ENCODE measurements at regions not wholly inside any gene's neighbourhood (a gene's known extent, or its start where the extent isn't known, plus 50 kb on each side); places are given as distances from the start of the nearest gene placed in this dataset.

- H3K27ac ChIP-seq = no peak overlapping the region
- DNase-seq = no peak
- no peaks in the 10 kb centered on the region for H3K9me3 ChIP-seq
- no peak overlapping the region for H3K4me3 ChIP-seq
- no peaks in the 10 kb centered on the region for H3K36me3 ChIP-seq
- no peaks in the 10 kb centered on the region for H3K4me1 ChIP-seq
- no peak for TF ChIP-seq CTCF (IDR thresholded peaks at IDR 0.05)
- TF ChIP-seq POLR2A (IDR thresholded peaks at IDR 0.05) = no peak
- no peaks in the 10 kb centered on the region for H3K27me3 ChIP-seq
Observed at GRCh38 chr1:181990728-181991127, 70.8 kb downstream of the ZNF648 start.

DNA sequence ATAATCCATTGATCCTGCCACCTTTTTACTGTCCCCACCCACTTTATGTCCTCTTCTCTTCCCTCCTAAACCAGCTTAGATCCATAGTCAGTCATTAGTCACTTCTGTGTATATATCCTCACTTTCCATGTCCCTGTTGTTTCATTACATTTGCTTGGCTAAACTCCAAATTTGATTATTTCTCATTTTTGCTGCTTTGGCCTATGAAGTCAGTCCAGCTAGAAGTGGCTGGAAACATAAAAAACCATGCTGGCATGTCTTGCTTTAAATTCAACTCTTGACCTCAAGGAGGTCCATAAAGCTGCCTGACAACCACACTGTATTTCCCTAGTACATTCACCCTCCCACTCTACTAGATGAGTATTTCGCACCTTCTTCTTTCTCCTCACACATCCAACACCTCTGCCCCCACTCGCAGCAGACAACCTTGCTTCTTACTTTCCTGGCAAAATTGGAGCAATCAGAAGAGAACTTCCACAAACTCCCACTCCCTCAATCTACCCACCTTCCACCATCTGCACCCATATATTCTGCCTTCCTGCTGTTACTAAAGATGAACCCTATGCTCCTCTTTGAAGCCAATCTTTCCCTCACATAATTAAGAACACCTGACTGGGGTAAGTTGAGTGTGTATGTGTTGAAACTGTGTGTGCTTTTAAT lies 72.1 kb downstream of the ZNF648 start:
- no peak for DNase-seq
- H3K27me3 ChIP-seq = no peaks in the 10 kb centered on the region
- H3K27ac ChIP-seq = no peak overlapping the region

DNA sequence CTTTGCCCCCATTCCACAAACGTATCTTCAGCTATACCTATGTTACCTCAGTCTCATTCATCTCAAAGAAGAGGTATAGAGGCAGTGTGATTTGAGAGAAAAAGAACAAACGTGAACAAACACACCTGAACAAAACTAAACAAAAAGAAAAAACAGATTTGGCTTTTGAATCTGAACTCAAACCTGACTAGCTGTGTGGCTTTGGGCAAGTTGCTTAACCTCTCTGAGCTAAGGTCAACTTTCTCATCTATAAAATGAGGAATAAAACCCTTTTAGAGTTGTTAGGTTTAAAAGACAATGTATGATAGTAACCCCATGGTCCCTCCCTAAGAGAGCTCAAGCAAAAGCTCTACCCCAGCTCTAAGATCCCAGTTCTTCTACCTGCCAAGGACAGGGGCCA lies 73.5 kb downstream of the ZNF648 start:
- H3K9me3 ChIP-seq = no peaks in the 10 kb centered on the region
- H3K27me3 ChIP-seq = no peaks in the 10 kb centered on the region
- H3K27ac ChIP-seq = no peak overlapping the region
- no peak for TF ChIP-seq CTCF (IDR thresholded peaks at IDR 0.05)
- TF ChIP-seq POLR2A (IDR thresholded peaks at IDR 0.05) = no peak
- H3K36me3 ChIP-seq = no peaks in the 10 kb centered on the region
- DNase-seq = no peak
- H3K4me1 ChIP-seq = no peaks in the 10 kb centered on the region
- no peak overlapping the region for H3K4me3 ChIP-seq

More for the DNA sequence above, 72.1 kb downstream of the ZNF648 start:
- Histone ChIP-seq H3K36me3 (no peaks in the 10 kb centered on the region), H3K4me1 (no peaks in the 10 kb centered on the region), H3K9me3 (no peaks in the 10 kb centered on the region), H3K4me3 (no peak overlapping the region)
- TF ChIP-seq POLR2A (IDR thresholded peaks at IDR 0.05) (no peak), CTCF (IDR thresholded peaks at IDR 0.05) (no peak)

DNA sequence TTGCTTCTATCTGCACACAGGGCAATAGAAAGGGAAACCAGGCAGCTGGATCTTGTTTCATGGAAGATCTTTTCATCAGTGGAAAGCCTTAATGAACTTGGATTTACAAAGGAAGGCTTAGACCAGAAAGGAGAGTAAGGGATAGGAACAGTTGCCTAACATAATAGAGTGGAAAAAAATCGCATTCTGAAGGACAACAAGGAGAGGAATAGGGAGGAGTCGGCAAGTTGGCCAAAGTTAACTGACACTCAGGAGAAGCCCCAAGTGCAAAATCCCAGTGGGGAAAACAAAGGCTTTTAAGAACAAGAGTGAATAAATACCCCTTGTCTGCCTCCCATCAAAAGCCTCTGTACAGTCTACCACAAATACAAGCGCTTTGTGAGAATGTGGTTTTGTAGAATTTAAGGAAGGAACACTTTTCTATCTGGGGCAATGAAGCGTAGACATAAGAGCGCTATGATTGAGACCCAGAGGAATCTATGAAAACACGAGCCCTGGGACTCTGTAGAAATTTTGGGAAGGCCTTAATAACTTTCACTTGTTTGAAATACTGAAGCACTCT lies 74.1 kb downstream of the ZNF648 start:
- no peak overlapping the region for H3K27ac ChIP-seq
- no peaks in the 10 kb centered on the region for H3K9me3 ChIP-seq
- H3K4me3 ChIP-seq = no peak overlapping the region
- no peak for DNase-seq
- H3K36me3 ChIP-seq = no peaks in the 10 kb centered on the region
- TF ChIP-seq POLR2A (IDR thresholded peaks at IDR 0.05) = no peak
- no peak for TF ChIP-seq CTCF (IDR thresholded peaks at IDR 0.05)
- no peaks in the 10 kb centered on the region for H3K27me3 ChIP-seq
- H3K4me1 ChIP-seq = no peaks in the 10 kb centered on the region

GRCh38 chr1:181986907-181987305 lies 74.6 kb downstream of the ZNF648 start:
- TF ChIP-seq CTCF (IDR thresholded peaks at IDR 0.05) = no peak
- TF ChIP-seq POLR2A (IDR thresholded peaks at IDR 0.05) = no peak

More at GRCh38 chr1:181986907-181987305, 74.6 kb downstream of the ZNF648 start:
- no peaks in the 10 kb centered on the region for H3K27me3 ChIP-seq
- no peaks in the 10 kb centered on the region for H3K9me3 ChIP-seq
- H3K36me3 ChIP-seq = no peaks in the 10 kb centered on the region
- H3K27ac ChIP-seq = no peak overlapping the region
- H3K4me1 ChIP-seq = no peaks in the 10 kb centered on the region
- no peak for DNase-seq
- no peak overlapping the region for H3K4me3 ChIP-seq

Measured in Peyer's patch (tissue), 4 donors.